NCI-H345 treated with DMSO at 0.1 percent for 48 hours (cell line): ENCODE measurements at regions not wholly inside any gene's neighbourhood (a gene's known extent, or its start where the extent isn't known, plus 50 kb on each side); places are given as distances from the start of the nearest gene placed in this dataset.

Experiments
- DNase-seq: peaks from one replicate; lab custom pipeline; 2025; ENCODE audit not compliant: unreplicated experiment; lab: John Stamatoyannopoulos, UW

GRCh38 chr2:238650536-238650935 lies 197.3 kb upstream of the TWIST2 start:
- no peak for DNase-seq

DNA sequence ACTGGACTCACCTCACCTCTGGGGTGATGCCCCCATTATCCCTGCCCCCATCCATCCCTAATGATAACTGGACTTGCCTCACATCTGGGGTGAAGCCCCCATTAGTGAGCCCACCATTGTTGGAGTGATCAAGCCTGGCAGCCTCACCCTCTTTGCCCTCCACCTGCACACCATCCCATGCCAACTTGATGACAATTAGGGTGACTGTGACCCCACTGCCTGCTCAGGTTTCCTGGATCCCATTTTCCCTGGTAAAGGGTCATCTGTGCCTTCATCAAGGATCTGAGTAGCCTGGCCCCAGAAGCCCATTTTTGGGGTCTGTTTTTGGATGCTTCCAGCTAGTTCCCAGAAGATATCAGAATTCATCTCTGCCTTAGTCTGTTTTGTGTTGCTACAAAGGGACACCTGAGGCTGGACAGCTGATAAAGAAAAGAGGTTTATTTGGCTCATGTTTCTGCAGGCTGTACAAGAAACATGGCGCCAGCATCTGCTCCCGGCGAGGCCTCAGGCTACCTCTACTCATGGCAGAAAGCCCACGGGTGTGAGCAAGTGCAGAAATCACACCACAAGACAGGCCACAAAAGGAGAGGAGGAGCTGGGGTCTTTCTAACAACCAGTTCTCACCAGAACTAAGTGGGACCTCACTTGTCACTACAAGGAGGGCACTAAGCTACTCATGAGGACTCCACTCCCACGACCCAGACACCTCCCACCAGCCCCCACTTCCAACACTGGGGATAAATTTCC lies 196.4 kb upstream of the TWIST2 start:
- DNase-seq = no peak

- DNase-seq = no peak
These were observed 195.7 kb upstream of the TWIST2 start for GRCh38 chr2:238652053-238652770.

DNA sequence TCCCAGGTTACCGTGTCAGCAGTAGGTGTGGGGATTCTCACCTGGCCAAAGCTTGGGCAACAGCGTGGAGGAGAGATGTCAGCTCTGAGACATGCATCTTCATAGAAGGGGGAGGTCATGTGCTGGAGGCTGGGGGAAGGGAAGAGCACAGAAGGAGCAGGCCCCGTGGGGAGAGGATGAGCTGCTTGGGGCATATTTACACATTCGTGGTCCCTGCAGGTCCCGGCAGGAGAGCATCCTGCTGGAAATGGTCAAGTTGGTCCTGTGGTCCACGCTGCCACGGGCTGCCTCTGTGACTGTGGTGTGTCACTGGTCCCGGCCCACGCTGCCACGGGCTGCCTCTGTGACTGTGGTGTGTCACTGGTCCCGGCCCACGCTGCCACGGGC lies 195.1 kb upstream of the TWIST2 start:
- no peak for DNase-seq

GRCh38 chr2:238653431-238654109 lies 194.3 kb upstream of the TWIST2 start:
- DNase-seq = no peak

GRCh38 chr2:238654479-238655197 lies 193.2 kb upstream of the TWIST2 start:
- DNase-seq = no peak

- DNase-seq = no peak
These were observed 192.6 kb upstream of the TWIST2 start for GRCh38 chr2:238655198-238655860.

- no peak for DNase-seq
These were observed 191.7 kb upstream of the TWIST2 start for GRCh38 chr2:238655974-238656722.

GRCh38 chr2:238657132-238658053 lies 190.5 kb upstream of the TWIST2 start:
- no peak for DNase-seq

DNA sequence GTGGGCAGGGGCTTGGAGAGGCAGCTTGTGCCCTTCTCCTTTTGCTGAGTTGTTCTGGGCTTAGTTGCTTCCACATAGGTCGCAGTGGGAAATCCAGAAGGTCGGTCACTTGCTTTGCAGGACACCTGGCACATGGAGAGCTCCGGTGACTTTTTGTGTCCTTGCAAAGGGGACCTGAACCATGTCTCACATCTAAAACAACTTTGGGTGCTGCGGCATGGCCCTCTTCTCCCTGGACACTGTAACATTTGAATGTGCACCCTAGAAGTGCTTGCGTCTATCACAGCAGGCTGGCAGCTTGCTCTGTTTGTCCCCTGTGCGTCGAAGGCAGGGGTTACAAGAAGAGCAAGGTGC lies 189.9 kb upstream of the TWIST2 start:
- DNase-seq = no peak

- no peak for DNase-seq
These were observed 189.1 kb upstream of the TWIST2 start for GRCh38 chr2:238658820-238659219.

GRCh38 chr2:238659231-238659630 lies 188.7 kb upstream of the TWIST2 start:
- DNase-seq = no peak

DNA sequence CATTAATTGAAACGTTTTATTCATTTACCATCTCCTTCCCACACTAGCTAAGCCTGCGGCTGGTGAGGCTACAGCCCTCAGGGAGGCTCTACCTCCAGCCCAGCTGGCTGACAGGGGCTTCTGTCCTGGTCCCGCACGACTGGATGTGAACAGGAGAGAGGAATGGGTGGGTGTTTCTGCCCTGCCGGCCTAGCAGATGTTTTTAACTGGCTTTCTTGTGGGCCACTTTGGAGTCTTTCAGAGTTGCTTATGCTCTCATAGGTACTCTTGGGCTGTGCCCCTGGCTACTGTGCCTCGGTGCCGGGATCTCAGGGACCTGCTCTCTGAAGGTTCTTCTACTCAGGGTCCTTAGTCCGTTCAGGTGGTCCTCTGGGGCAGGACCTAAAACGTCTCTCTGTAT lies 184.3 kb upstream of the TWIST2 start:
- no peak for DNase-seq

DNA sequence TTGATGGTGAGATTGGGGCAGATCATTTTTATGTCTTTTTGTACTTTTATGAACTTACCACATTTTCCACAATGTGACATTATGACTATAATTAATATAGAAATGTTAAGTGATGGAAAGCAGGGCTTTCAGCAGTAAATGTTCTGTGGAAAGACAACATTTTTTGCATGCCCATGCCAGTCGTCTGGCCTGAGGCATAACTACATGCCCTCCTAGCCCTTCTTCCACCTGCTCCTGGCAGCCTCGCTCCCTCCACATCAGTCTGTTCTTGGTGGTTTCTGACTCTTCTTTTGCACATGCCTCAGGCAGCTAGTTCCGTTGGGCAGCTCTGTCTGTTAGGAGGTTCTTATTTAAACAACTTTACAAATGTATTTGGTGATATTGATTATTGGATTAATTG lies 182.0 kb upstream of the TWIST2 start:
- no peak for DNase-seq

GRCh38 chr2:238666543-238666942 lies 181.3 kb upstream of the TWIST2 start:
- DNase-seq = no peak

DNA sequence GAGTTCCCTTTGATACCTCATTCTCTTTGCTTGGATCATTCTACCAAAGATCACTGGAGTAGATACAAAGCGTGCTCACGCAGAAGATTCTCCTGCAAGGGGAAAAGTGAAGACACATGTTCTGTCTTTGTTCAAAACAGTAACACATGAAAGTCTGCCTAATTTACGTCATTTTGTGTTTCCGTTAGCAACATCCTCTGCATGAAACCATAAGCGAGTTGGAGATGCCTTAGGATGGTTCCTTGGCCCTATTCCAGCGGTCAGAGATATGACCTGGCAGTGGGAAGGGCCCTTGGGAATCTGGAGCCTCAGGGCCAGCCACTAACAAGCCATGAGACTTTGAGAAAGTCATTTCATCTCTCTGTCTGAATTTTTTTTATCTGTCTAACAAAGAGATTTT lies 180.9 kb upstream of the TWIST2 start:
- no peak for DNase-seq

GRCh38 chr2:238667639-238668038 lies 180.2 kb upstream of the TWIST2 start:
- no peak for DNase-seq

- DNase-seq = no peak
These were observed 179.5 kb upstream of the TWIST2 start for GRCh38 chr2:238668426-238668825.

DNA sequence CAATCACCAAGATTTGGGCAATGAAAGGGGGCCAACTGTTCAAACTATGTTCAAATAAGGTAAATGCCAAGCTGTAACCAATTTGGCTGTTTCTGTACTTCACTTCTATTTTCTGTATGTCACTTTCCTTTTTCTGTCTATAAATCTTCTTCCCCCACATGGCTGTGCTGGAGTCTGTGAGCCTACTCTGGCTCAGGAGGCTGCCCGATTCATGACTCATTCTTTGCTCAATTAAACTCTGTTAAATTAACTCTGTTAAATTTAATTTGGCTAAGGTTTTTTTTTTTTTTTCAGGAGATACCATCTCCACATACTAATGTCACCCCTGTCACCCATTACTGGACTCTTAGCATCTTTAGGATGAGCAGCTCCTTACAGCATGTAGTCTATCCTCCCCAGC lies 178.8 kb upstream of the TWIST2 start:
- no peak for DNase-seq
